Uterus (tissue), 2 donors: ENCODE measurements at regions not wholly inside any gene's neighbourhood (a gene's known extent, or its start where the extent isn't known, plus 50 kb on each side); places are given as distances from the start of the nearest gene placed in this dataset.

ENCODE experiments used
- POLR2A ChIP-seq, 2 donors: fragments of 450-650 bp; IDR thresholded peaks; one replicate each; pipeline ENCODE4 v1.6.1; 2016; ENCODE audit warnings: antibody characterized with exemption in 2 of 2, mild to moderate bottlenecking in 1 of 2, moderate library complexity in 1 of 2
- TF ChIP-seq, protein P1 (sequence below), 4 experiments: fragments of 200-600 bp in 2 of 4; fragments of 450-650 bp in 2 of 4; sonication (generic) in 2 of 4; IDR thresholded peaks; one replicate each; pipeline ENCODE4 v1.5.1; 2016 to 2019; ENCODE audit warnings: antibody characterized with exemption in 4 of 4, mild to moderate bottlenecking in 2 of 4, moderate library complexity in 1 of 4

DNA sequence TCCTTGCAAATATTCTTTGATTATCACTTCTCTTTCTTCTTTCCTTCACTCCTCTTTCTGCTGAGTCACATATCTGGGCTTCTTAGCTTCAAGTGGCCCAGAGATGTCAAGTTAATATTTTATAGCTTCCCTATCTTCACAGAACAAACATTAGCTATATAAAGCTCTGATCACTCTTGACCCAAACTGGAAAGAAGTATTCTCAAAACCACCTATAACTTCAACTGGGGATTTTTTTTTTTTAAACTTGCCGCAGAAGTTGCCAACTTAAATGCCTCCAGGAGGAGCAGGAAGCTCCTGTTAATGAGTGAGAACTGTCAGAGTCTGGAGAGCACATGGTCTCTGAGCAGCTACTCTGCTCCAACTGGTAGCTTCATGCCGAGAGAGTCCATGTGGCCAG is 233.3 kb upstream of the EDNRA start:
- TF ChIP-seq, protein P1, sequence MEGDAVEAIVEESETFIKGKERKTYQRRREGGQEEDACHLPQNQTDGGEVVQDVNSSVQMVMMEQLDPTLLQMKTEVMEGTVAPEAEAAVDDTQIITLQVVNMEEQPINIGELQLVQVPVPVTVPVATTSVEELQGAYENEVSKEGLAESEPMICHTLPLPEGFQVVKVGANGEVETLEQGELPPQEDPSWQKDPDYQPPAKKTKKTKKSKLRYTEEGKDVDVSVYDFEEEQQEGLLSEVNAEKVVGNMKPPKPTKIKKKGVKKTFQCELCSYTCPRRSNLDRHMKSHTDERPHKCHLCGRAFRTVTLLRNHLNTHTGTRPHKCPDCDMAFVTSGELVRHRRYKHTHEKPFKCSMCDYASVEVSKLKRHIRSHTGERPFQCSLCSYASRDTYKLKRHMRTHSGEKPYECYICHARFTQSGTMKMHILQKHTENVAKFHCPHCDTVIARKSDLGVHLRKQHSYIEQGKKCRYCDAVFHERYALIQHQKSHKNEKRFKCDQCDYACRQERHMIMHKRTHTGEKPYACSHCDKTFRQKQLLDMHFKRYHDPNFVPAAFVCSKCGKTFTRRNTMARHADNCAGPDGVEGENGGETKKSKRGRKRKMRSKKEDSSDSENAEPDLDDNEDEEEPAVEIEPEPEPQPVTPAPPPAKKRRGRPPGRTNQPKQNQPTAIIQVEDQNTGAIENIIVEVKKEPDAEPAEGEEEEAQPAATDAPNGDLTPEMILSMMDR (IDR thresholded peaks at IDR 0.05) = no peak
- no peak for TF ChIP-seq POLR2A (IDR thresholded peaks at IDR 0.05)
